Lung (tissue), 11 donors: ENCODE measurements at regions not wholly inside any gene's neighbourhood (a gene's known extent, or its start where the extent isn't known, plus 50 kb on each side); places are given as distances from the start of the nearest gene placed in this dataset.
"Not testable (repeated sequence)": the region's sequence is repeated elsewhere in the genome, so short reads cannot be mapped to it uniquely, and the experiment has no call there.

Experiments
- ATAC-seq: fragments of 200-7000 bp; cut with Tn5 transposase; one replicate; pipeline ENCODE4 v1.9.1; 2020; ENCODE audit warnings: moderate number of reproducible peaks; ENCODE audit not compliant: insufficient read depth, low FRiP score
- DNase-seq, 3 donors: peaks; one replicate each; pipeline ENCODE4 v3.0.0-alpha.2; 2013 to 2017
- H3K27ac ChIP-seq, 2 donors: one replicate each; pipeline ENCODE4 v1.5.1; 2013; ENCODE audit warnings: mild to moderate bottlenecking in 2 of 2, moderate library complexity in 2 of 2, control low read depth in 1 of 2, inconsistent platforms in 1 of 2, low read depth in 1 of 2, low read length in 1 of 2
- H3K27me3 ChIP-seq, 3 donors: one replicate each; pipeline ENCODE4 v1.5.1; 2013; ENCODE audit warnings: low read length in 2 of 3; ENCODE audit not compliant: control insufficient read depth in 3 of 3, insufficient read depth in 3 of 3
- H3K36me3 ChIP-seq, 4 donors: one replicate each; pipeline ENCODE4 v1.5.1; 2013; ENCODE audit warnings: low read length in 4 of 4, mild to moderate bottlenecking in 1 of 4, moderate library complexity in 1 of 4; ENCODE audit not compliant: control insufficient read depth in 4 of 4, insufficient read depth in 4 of 4
- H3K4me1 ChIP-seq, 5 donors: one replicate each; pipeline ENCODE4 v1.5.1; 2013; ENCODE audit warnings: low read length in 5 of 5, mild to moderate bottlenecking in 2 of 5, moderate library complexity in 1 of 5; ENCODE audit not compliant: control insufficient read depth in 5 of 5, insufficient read depth in 5 of 5
- H3K4me3 ChIP-seq: one replicate; pipeline ENCODE4 v1.5.1; 2013; ENCODE audit warnings: mild to moderate bottlenecking, control low read depth, moderate library complexity
- H3K9ac ChIP-seq, 2 donors: one replicate each; pipeline ENCODE4 v1.5.1; 2013; ENCODE audit warnings: low read length in 2 of 2, control low read depth in 1 of 2; ENCODE audit not compliant: insufficient read depth in 1 of 2
- H3K9me3 ChIP-seq, 4 donors: one replicate each; pipeline ENCODE4 v1.5.1; 2013; ENCODE audit warnings: low read length in 3 of 4, mild to moderate bottlenecking in 1 of 4, moderate library complexity in 1 of 4; ENCODE audit not compliant: control insufficient read depth in 4 of 4, insufficient read depth in 3 of 4
- CTCF ChIP-seq: IDR thresholded peaks from 2 replicates; pipeline ENCODE4 v1.5.1; 2012; ENCODE audit warnings: mild to moderate bottlenecking; ENCODE audit errors: control extremely low read depth, extremely low read depth
- WGBS, 2 donors: extraction: QIAGEN DNeasy Blood & Tissue Kit; methylation state at CpG; one replicate each; pipeline ENCODE4 v1.1.7; 2013; 5-methylcytosine and 5-hydroxymethylcytosine counted together
- donor health status: control.
- donor health status: control.
- donor health status: Bipolar disorder and iron deficiency.
- donor health status: healthy.
- donor health status: DM: yes; HTN: yes; CAD: no.

GRCh38 chr3:18179521-18179920 lies 245.6 kb downstream of the SATB1 start:
- no peak for TF ChIP-seq CTCF
- no peak overlapping the region for H3K9ac ChIP-seq
- H3K27ac ChIP-seq = no peak overlapping the region
- no peaks in the 10 kb centered on the region for H3K27me3 ChIP-seq
- 67 to 85% methylated on average over 3 of the region's 3 CpGs for WGBS, 2 donors
- DNase-seq (no peak), ATAC-seq (no peak)
- no peaks in the 10 kb centered on the region for H3K9me3 ChIP-seq
- no peak overlapping the region for H3K4me3 ChIP-seq
- H3K36me3 ChIP-seq = no peaks in the 10 kb centered on the region
- no peaks in the 10 kb centered on the region for H3K4me1 ChIP-seq

- Histone ChIP-seq H3K27me3 (no peaks in the 10 kb centered on the region), H3K4me1 (no peaks in the 10 kb centered on the region), H3K4me3 (no peak overlapping the region), H3K9ac (no peak overlapping the region), H3K9me3 (peaks cover 0 to 2% (median 0%) of the 10 kb centered on the region in 4 donors), H3K36me3 (no peaks in the 10 kb centered on the region), H3K27ac (no peak overlapping the region)
- DNase-seq = no peak
- 66 to 86% methylated on average over 4 of the region's 4 CpGs for WGBS, 2 donors
- ATAC-seq = no peak
- TF ChIP-seq CTCF = no peak
These were observed 247.9 kb downstream of the SATB1 start for GRCh38 chr3:18177271-18177670.

GRCh38 chr3:18173891-18174290 lies 251.2 kb downstream of the SATB1 start:
- not testable (repeated sequence) for H3K27me3 ChIP-seq, H3K4me1 ChIP-seq, H3K9me3 ChIP-seq, H3K27ac ChIP-seq, H3K9ac ChIP-seq, H3K36me3 ChIP-seq, ATAC-seq, DNase-seq, H3K4me3 ChIP-seq
- WGBS, 2 donors = 75 to 84% methylated on average over 5 of the region's 5 CpGs

- H3K9ac ChIP-seq = no peak overlapping the region
These were observed 265.5 kb downstream of the SATB1 start for GRCh38 chr3:18159681-18160080.

More at GRCh38 chr3:18159681-18160080, 265.5 kb downstream of the SATB1 start:
- Histone ChIP-seq H3K36me3 (no peaks in the 10 kb centered on the region), H3K4me3 (no peak overlapping the region), H3K27ac (no peak overlapping the region), H3K9me3 (no peaks in the 10 kb centered on the region), H3K4me1 (no peaks in the 10 kb centered on the region), H3K27me3 (no peaks in the 10 kb centered on the region)
- no peak for ATAC-seq
- TF ChIP-seq CTCF = no peak
- no peak for DNase-seq
- 84 to 94% methylated on average over 1 of the region's 1 CpG for WGBS, 2 donors
